ENCODE measurements at regions not wholly inside any gene's neighbourhood (a gene's known extent, or its start where the extent isn't known, plus 50 kb on each side); places are given as distances from the start of the nearest gene placed in this dataset.

DNA sequence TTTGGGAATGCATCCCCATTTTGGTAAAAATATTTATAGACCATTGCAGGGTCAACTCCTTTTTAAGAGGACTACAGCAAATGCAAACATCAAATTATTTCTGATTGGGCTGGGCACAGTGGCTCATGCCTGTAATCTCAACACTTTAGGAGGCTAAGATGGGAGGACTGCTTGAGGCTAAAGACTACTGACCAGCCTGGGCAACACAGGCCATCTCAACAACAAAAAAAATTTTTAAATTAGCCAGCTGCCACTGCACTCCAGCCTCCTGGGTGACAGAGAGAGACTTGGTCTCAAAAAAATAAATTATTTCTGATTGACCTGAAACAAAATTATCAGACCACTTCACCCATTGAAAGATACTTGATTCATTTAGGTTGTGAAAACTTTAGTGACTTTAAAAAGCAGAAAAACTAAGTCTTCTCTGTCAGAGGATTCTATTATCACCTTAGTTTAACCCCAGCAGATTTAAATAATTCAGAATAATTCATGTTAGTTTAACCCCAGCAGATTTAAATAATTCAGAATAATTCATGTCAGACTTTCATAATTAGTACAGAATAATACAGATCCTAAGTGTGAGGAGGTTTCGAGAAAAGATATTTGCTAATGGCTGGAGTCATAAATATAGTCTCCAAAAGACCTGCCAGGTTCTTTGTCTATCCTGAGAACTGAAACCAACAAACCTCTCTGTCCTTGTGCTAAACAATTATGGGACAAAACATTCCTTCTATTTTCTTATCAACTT, 183.6 kb upstream of the STT3B start:
- no peak overlapping the region for H3K14ac ChIP-seq (ENCODE audit: low read length in 2 of 2)
- H3K79me1 ChIP-seq (replicated peaks; ENCODE audit: low read length, poor library complexity, severe bottlenecking): no peaks in the 10 kb centered on the region
- no CpG with 5 or more reads among the region's 1 CpG for WGBS
- H3K9me3 ChIP-seq (ENCODE audit: control insufficient read depth, low read length): no peaks in the 10 kb centered on the region
- DNase-seq: no peak
- H3K27me3 ChIP-seq (ENCODE audit: control insufficient read depth in 1 of 2, insufficient read depth in 1 of 2, low read length in 2 of 2): peaks cover 0 to 3% of the 10 kb centered on the region in 2 experiments
- no peak overlapping the region for H3K4ac ChIP-seq (ENCODE audit: low read depth in 1 of 2, low read length in 2 of 2)
- no peak overlapping the region for H3K4me3 ChIP-seq (ENCODE audit: insufficient read depth in 1 of 2, low read depth in 1 of 2, low read length in 2 of 2)
- no peak overlapping the region for H2BK5ac ChIP-seq (ENCODE audit: low read depth, low read length, poor library complexity, severe bottlenecking)
- no peak overlapping the region for H2AFZ ChIP-seq (ENCODE audit: low read depth, low read length)
- H3K9ac ChIP-seq (ENCODE audit: low read length): no peak overlapping the region
- H2AK5ac ChIP-seq (ENCODE audit: low read length, severe bottlenecking): no peak overlapping the region
- H2BK15ac ChIP-seq (ENCODE audit: low read depth, poor library complexity, severe bottlenecking): no peak overlapping the region
- H3K4me1 ChIP-seq (ENCODE audit: control insufficient read depth, insufficient read depth, low read depth, low read length): no peaks in the 10 kb centered on the region
- no peaks in the 10 kb centered on the region for H3K36me3 ChIP-seq (ENCODE audit: control insufficient read depth in 1 of 2, insufficient read depth in 2 of 2, low read depth in 1 of 2, low read length in 2 of 2)
- no peak overlapping the region for H4K91ac ChIP-seq (ENCODE audit: low read length)
- no peak overlapping the region for H2BK12ac ChIP-seq (ENCODE audit: low read length in 2 of 2)
- no peak overlapping the region for H3K18ac ChIP-seq (ENCODE audit: low read depth in 1 of 2, low read length in 2 of 2)
- no peak overlapping the region for H3K27ac ChIP-seq (ENCODE audit: low read length, poor library complexity, severe bottlenecking)
- no peak overlapping the region for H3K4me2 ChIP-seq (ENCODE audit: low read length, poor library complexity, severe bottlenecking)
- no peak overlapping the region for H2BK120ac ChIP-seq (ENCODE audit: low read depth, low read length)
- H4K8ac ChIP-seq (ENCODE audit: low read length): no peak overlapping the region
- no peak overlapping the region for H3K23ac ChIP-seq (ENCODE audit: low read length in 2 of 2)

DNA sequence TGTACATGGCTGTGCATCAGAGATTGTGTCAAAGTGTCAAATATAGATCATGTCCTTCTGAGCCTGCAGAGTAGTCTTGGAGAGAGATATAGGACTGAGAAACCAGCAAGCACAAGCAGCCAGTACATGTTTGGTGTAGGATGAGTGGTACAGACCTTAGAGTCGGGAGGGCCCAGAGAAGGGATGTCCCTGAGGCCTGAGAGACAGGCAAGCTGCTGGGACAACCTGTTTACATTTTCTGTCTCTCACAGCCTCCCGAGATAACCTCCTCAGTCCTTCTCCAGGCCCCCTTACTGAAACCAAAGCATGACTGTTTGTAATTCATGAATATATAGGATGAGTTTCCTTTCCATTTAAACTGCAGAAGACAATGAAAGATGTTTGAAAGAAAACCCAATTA, 182.4 kb upstream of the STT3B start:
- no peaks in the 10 kb centered on the region for H3K9me3 ChIP-seq (ENCODE audit: control insufficient read depth, low read length)
- H3K79me1 ChIP-seq (replicated peaks; ENCODE audit: low read length, poor library complexity, severe bottlenecking): no peaks in the 10 kb centered on the region
- no peak overlapping the region for H2BK15ac ChIP-seq (ENCODE audit: low read depth, poor library complexity, severe bottlenecking)
- H2BK120ac ChIP-seq (ENCODE audit: low read depth, low read length): no peak overlapping the region
- no peaks in the 10 kb centered on the region for H3K36me3 ChIP-seq (ENCODE audit: control insufficient read depth in 1 of 2, insufficient read depth in 2 of 2, low read depth in 1 of 2, low read length in 2 of 2)
- no peak overlapping the region for H3K9ac ChIP-seq (ENCODE audit: low read length)
- no peak overlapping the region for H3K14ac ChIP-seq (ENCODE audit: low read length in 2 of 2)
- H2BK5ac ChIP-seq (ENCODE audit: low read depth, low read length, poor library complexity, severe bottlenecking): no peak overlapping the region
- no peak overlapping the region for H2AK5ac ChIP-seq (ENCODE audit: low read length, severe bottlenecking)
- peaks cover 0 to 3% of the 10 kb centered on the region in 2 experiments for H3K27me3 ChIP-seq (ENCODE audit: control insufficient read depth in 1 of 2, insufficient read depth in 1 of 2, low read length in 2 of 2)
- H3K18ac ChIP-seq (ENCODE audit: low read depth in 1 of 2, low read length in 2 of 2): no peak overlapping the region
- no peak overlapping the region for H3K27ac ChIP-seq (ENCODE audit: low read length, poor library complexity, severe bottlenecking)
- no peak overlapping the region for H4K91ac ChIP-seq (ENCODE audit: low read length)
- no CpG with 5 or more reads among the region's 2 CpGs for WGBS
- H3K4ac ChIP-seq (ENCODE audit: low read depth in 1 of 2, low read length in 2 of 2): no peak overlapping the region
- no peak overlapping the region for H2BK12ac ChIP-seq (ENCODE audit: low read length in 2 of 2)
- DNase-seq: no peak
- no peaks in the 10 kb centered on the region for H3K4me1 ChIP-seq (ENCODE audit: control insufficient read depth, insufficient read depth, low read depth, low read length)
- H3K23ac ChIP-seq (ENCODE audit: low read length in 2 of 2): no peak overlapping the region
- H3K4me2 ChIP-seq (ENCODE audit: low read length, poor library complexity, severe bottlenecking): no peak overlapping the region
- H4K8ac ChIP-seq (ENCODE audit: low read length): no peak overlapping the region
- no peak overlapping the region for H3K4me3 ChIP-seq (ENCODE audit: insufficient read depth in 1 of 2, low read depth in 1 of 2, low read length in 2 of 2)
- no peak overlapping the region for H2AFZ ChIP-seq (ENCODE audit: low read depth, low read length)

DNA sequence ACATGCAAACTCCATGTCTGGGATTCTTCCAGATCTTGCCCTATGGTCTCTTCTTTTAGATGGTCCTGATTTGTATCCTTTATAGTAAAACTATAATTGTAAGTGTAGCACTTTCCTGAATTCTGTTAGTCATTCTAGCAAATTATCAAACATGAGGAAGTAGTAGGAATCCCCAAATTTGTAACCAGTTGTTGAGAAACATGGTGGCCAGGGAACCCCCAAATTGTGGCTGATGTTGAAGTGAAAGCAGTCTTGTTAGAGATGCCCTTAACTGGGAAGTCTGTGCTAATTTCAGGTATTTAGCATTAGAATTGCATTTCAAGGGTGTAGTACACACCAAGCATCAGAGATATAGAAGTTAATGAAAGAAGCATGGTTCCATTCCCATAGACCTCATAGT, 180.4 kb upstream of the STT3B start:
- peaks cover 2% of the 10 kb centered on the region for H3K4me1 ChIP-seq (ENCODE audit: control insufficient read depth, insufficient read depth, low read depth, low read length)
- H3K79me1 ChIP-seq (replicated peaks; ENCODE audit: low read length, poor library complexity, severe bottlenecking): no peaks in the 10 kb centered on the region
- no peak overlapping the region for H3K9ac ChIP-seq (ENCODE audit: low read length)
- no peak overlapping the region for H3K14ac ChIP-seq (ENCODE audit: low read length in 2 of 2)
- H4K8ac ChIP-seq (ENCODE audit: low read length): no peak overlapping the region
- no peak overlapping the region for H4K91ac ChIP-seq (ENCODE audit: low read length)
- H3K27me3 ChIP-seq (ENCODE audit: control insufficient read depth in 1 of 2, insufficient read depth in 1 of 2, low read length in 2 of 2): no peaks in the 10 kb centered on the region
- H3K4ac ChIP-seq (ENCODE audit: low read depth in 1 of 2, low read length in 2 of 2): no peak overlapping the region
- H3K23ac ChIP-seq (ENCODE audit: low read length in 2 of 2): no peak overlapping the region
- H3K18ac ChIP-seq (ENCODE audit: low read depth in 1 of 2, low read length in 2 of 2): no peak overlapping the region
- H2AK5ac ChIP-seq (ENCODE audit: low read length, severe bottlenecking): no peak overlapping the region
- no peak overlapping the region for H3K4me2 ChIP-seq (ENCODE audit: low read length, poor library complexity, severe bottlenecking)
- H2BK120ac ChIP-seq (ENCODE audit: low read depth, low read length): no peak overlapping the region
- H2BK12ac ChIP-seq (ENCODE audit: low read length in 2 of 2): no peak overlapping the region
- H3K9me3 ChIP-seq (ENCODE audit: control insufficient read depth, low read length): no peaks in the 10 kb centered on the region
- no peaks in the 10 kb centered on the region for H3K36me3 ChIP-seq (ENCODE audit: control insufficient read depth in 1 of 2, insufficient read depth in 2 of 2, low read depth in 1 of 2, low read length in 2 of 2)
- no peak for DNase-seq
- H2BK15ac ChIP-seq (ENCODE audit: low read depth, poor library complexity, severe bottlenecking): no peak overlapping the region
- H2BK5ac ChIP-seq (ENCODE audit: low read depth, low read length, poor library complexity, severe bottlenecking): no peak overlapping the region
- H2AFZ ChIP-seq (ENCODE audit: low read depth, low read length): no peak overlapping the region
- H3K4me3 ChIP-seq (ENCODE audit: insufficient read depth in 1 of 2, low read depth in 1 of 2, low read length in 2 of 2): no peak overlapping the region
- H3K27ac ChIP-seq (ENCODE audit: low read length, poor library complexity, severe bottlenecking): no peak overlapping the region

DNA sequence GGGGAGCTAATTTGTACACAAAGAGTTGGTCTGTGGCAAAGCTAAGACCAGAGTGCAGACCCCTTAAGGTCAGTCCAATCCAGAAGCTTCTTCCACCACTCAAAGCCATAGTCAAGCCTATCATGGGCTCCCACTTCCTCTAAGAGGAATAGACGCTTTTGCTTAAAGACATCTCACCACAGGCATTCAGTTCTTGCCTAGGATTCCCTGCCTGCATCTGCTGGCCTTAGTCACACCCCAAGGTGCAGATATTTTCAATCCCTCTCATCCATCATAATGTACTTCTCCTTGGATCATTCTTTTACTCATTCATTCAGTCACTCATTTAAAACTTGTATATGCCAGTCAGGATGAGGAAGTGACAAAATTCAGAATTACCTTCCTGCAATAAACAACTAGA, 179.6 kb upstream of the STT3B start:
- no peak overlapping the region for H2BK12ac ChIP-seq (ENCODE audit: low read length in 2 of 2)
- H3K36me3 ChIP-seq (ENCODE audit: control insufficient read depth in 1 of 2, insufficient read depth in 2 of 2, low read depth in 1 of 2, low read length in 2 of 2): no peaks in the 10 kb centered on the region
- no peak overlapping the region for H3K4me2 ChIP-seq (ENCODE audit: low read length, poor library complexity, severe bottlenecking)
- peaks cover 2% of the 10 kb centered on the region for H3K4me1 ChIP-seq (ENCODE audit: control insufficient read depth, insufficient read depth, low read depth, low read length)
- H3K27me3 ChIP-seq (ENCODE audit: control insufficient read depth in 1 of 2, insufficient read depth in 1 of 2, low read length in 2 of 2): no peaks in the 10 kb centered on the region
- H3K18ac ChIP-seq (ENCODE audit: low read depth in 1 of 2, low read length in 2 of 2): no peak overlapping the region
- no peaks in the 10 kb centered on the region for H3K9me3 ChIP-seq (ENCODE audit: control insufficient read depth, low read length)
- H2BK15ac ChIP-seq (ENCODE audit: low read depth, poor library complexity, severe bottlenecking): no peak overlapping the region
- no peak overlapping the region for H2BK5ac ChIP-seq (ENCODE audit: low read depth, low read length, poor library complexity, severe bottlenecking)
- no peak overlapping the region for H4K91ac ChIP-seq (ENCODE audit: low read length)
- H4K8ac ChIP-seq (ENCODE audit: low read length): no peak overlapping the region
- WGBS: 82% methylated on average over 1 of the region's 1 CpG
- DNase-seq: no peak
- no peak overlapping the region for H3K27ac ChIP-seq (ENCODE audit: low read length, poor library complexity, severe bottlenecking)
- H3K79me1 ChIP-seq (replicated peaks; ENCODE audit: low read length, poor library complexity, severe bottlenecking): no peaks in the 10 kb centered on the region
- no peak overlapping the region for H2BK120ac ChIP-seq (ENCODE audit: low read depth, low read length)
- H3K14ac ChIP-seq (ENCODE audit: low read length in 2 of 2): no peak overlapping the region
- no peak overlapping the region for H3K23ac ChIP-seq (ENCODE audit: low read length in 2 of 2)
- no peak overlapping the region for H2AK5ac ChIP-seq (ENCODE audit: low read length, severe bottlenecking)
- no peak overlapping the region for H3K9ac ChIP-seq (ENCODE audit: low read length)
- H3K4ac ChIP-seq (ENCODE audit: low read depth in 1 of 2, low read length in 2 of 2): no peak overlapping the region
- no peak overlapping the region for H3K4me3 ChIP-seq (ENCODE audit: insufficient read depth in 1 of 2, low read depth in 1 of 2, low read length in 2 of 2)
- H2AFZ ChIP-seq (ENCODE audit: low read depth, low read length): no peak overlapping the region
